Activated B cell treated with CpG ODN at 0.5 μM for 24 hours (primary cell): ENCODE measurements at regions not wholly inside any gene's neighbourhood (a gene's known extent, or its start where the extent isn't known, plus 50 kb on each side); places are given as distances from the start of the nearest gene placed in this dataset.

Experiments
- ATAC-seq: fragments of 200-7000 bp; cut with Tn5 transposase; one replicate; pipeline ENCODE4 v1.10.0; 2021; ENCODE audit warnings: low read depth, mild to moderate bottlenecking, moderate library complexity
- CTCF ChIA-PET: fragments of 350-600 bp; sonication (Branson Sonifier 250); formaldehyde crosslinking; loops from one replicate; lab custom pipeline; 2021; ENCODE audit warnings: antibody characterized with exemption; lab: Charles Lee
- POLR2A ChIA-PET: fragments of 350-600 bp; sonication (Branson Sonifier 250); formaldehyde crosslinking; loops from one replicate; lab custom pipeline; 2021; ENCODE audit warnings: antibody characterized with exemption; lab: Charles Lee
- DNase-seq: peaks from one replicate; pipeline ENCODE4 v3.0.0; 2022
- H3K27ac Mint-ChIP-seq: one replicate; pipeline ENCODE4 v1.8.0; 2020; ENCODE audit warnings: mixed read lengths
- H3K27me3 Mint-ChIP-seq: one replicate; pipeline ENCODE4 v1.8.0; 2021; ENCODE audit warnings: mixed read lengths
- H3K36me3 Mint-ChIP-seq: one replicate; pipeline ENCODE4 v1.8.0; 2021; ENCODE audit warnings: low read depth, mixed read lengths
- H3K4me1 Mint-ChIP-seq: one replicate; pipeline ENCODE4 v1.8.0; 2021; ENCODE audit warnings: mixed read lengths
- H3K4me3 Mint-ChIP-seq: one replicate; pipeline ENCODE4 v1.8.0; 2020; ENCODE audit warnings: mild to moderate bottlenecking, mixed read lengths
- H3K9me3 Mint-ChIP-seq: one replicate; pipeline ENCODE4 v1.8.0; 2020; ENCODE audit warnings: mixed read lengths
- intact Hi-C: fragments of 100-400 bp; cut with micrococcal nuclease; formaldehyde crosslinking; loops from one replicate; pipeline ENCODE4 v1.15.1; 2024
- TF ChIP-seq, protein P1 (sequence below): fragments of 200-600 bp; IDR thresholded peaks from one replicate; pipeline ENCODE4 v1.8.0; 2022; ENCODE audit warnings: antibody characterized with exemption, mild to moderate bottlenecking

- Mint-ChIP-seq H3K4me3 (no peak overlapping the region), H3K9me3 (no peaks in the 10 kb centered on the region), H3K4me1 (peaks cover 10% of the 10 kb centered on the region), H3K27me3 (peaks cover 3% of the 10 kb centered on the region), H3K27ac (no peak overlapping the region), H3K36me3 (no peaks in the 10 kb centered on the region)
- ATAC-seq, result no peak
- DNase-seq, result no peak
- POLR2A ChIA-PET, result no interaction called here
- TF ChIP-seq, protein P1, sequence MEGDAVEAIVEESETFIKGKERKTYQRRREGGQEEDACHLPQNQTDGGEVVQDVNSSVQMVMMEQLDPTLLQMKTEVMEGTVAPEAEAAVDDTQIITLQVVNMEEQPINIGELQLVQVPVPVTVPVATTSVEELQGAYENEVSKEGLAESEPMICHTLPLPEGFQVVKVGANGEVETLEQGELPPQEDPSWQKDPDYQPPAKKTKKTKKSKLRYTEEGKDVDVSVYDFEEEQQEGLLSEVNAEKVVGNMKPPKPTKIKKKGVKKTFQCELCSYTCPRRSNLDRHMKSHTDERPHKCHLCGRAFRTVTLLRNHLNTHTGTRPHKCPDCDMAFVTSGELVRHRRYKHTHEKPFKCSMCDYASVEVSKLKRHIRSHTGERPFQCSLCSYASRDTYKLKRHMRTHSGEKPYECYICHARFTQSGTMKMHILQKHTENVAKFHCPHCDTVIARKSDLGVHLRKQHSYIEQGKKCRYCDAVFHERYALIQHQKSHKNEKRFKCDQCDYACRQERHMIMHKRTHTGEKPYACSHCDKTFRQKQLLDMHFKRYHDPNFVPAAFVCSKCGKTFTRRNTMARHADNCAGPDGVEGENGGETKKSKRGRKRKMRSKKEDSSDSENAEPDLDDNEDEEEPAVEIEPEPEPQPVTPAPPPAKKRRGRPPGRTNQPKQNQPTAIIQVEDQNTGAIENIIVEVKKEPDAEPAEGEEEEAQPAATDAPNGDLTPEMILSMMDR, result no peak
- intact Hi-C loops, result no loop called here
- CTCF ChIA-PET, result no interaction called here
Observed at GRCh38 chr9:113775749-113776148, 100.4 kb upstream of the ZNF618 start.

DNA sequence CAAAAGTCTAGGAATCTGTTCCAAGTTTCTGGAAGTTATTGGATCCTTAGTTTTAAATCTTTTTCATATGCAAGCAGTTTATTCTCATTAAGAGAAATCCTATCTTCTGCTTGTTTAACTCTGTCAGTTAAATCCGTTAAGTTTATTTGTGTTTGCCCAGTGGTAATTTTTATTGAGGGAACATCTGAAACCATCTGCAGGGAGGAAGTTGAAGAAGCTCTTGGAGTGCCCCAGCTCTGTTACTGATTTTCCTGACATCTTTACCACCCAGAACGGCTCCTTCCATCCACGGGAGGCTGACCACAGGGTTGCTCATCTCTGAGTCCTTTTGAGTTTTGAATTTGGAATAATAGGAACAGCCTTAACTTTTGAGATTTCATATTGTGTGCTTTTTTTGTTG, 99.9 kb upstream of the ZNF618 start:
- Mint-ChIP-seq H3K27me3 (peaks cover 2% of the 10 kb centered on the region), H3K27ac (no peak overlapping the region), H3K4me3 (no peak overlapping the region), H3K9me3 (no peaks in the 10 kb centered on the region), H3K4me1 (peaks cover 10% of the 10 kb centered on the region), H3K36me3 (no peaks in the 10 kb centered on the region)
- DNase-seq (no peak), ATAC-seq (no peak)
- intact Hi-C loops, result no loop called here
- POLR2A ChIA-PET, result no interaction called here
- CTCF ChIA-PET, result no interaction called here
- TF ChIP-seq, protein P1, result no peak

DNA sequence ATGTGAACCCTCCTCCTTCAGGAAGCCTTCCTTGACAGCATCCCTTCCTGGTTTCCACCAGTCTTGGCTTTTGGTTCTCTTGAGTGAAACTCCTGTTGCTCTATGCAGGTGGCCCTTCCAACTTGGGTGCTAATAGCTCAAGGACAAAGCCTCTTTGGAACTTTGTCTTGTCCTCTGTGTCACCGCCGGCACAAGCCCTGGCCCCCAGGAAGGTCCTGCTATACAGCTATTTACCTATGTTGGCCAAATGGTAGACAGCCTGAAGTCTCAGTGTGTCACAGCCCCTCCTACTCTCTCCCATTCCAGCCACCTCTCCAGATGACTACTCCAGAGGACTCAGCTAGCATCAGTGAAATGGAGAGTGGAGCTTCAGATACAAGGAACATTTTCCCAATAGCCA, 94.7 kb upstream of the ZNF618 start:
- ATAC-seq (no peak), DNase-seq (no peak)
- Mint-ChIP-seq H3K36me3 (no peaks in the 10 kb centered on the region), H3K4me3 (no peak overlapping the region), H3K4me1 (no peaks in the 10 kb centered on the region), H3K27me3 (peaks cover 15% of the 10 kb centered on the region), H3K9me3 (no peaks in the 10 kb centered on the region), H3K27ac (no peak overlapping the region)
- TF ChIP-seq, protein P1, result no peak
- ChIA-PET CTCF (no interaction called here), POLR2A (no interaction called here)
- intact Hi-C loops, result no loop called here

DNA sequence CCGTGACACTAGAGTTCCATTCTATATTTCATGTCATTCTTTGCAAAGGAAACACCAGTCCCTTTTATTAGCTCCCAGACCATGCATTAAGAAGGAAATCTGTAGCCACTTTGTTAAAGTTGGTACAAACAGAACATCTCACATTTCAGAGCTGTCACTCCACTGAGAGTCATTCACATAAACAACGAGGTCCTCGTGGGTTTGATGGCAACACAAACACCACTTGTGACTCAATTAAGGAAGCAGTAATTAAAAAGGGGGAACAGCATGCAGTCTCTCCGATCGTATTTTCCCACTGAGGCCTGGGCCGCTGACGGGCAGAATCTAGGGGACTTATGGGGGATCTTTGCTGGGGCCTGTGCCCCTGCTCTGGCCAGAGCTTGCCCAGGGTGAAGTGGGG, 94.2 kb upstream of the ZNF618 start:
- no peaks in the 10 kb centered on the region for H3K36me3 Mint-ChIP-seq
- TF ChIP-seq, protein P1, result no peak
- DNase-seq (no peak), ATAC-seq (no peak)
- H3K4me1 Mint-ChIP-seq, result no peaks in the 10 kb centered on the region
- no peak overlapping the region for H3K27ac Mint-ChIP-seq
- peaks cover 15% of the 10 kb centered on the region for H3K27me3 Mint-ChIP-seq
- ChIA-PET CTCF (no interaction called here), POLR2A (no interaction called here)
- no peaks in the 10 kb centered on the region for H3K9me3 Mint-ChIP-seq
- intact Hi-C loops, result no loop called here
- no peak overlapping the region for H3K4me3 Mint-ChIP-seq

GRCh38 chr9:113783475-113783874, 92.6 kb upstream of the ZNF618 start:
- CTCF ChIA-PET, result no interaction called here
- H3K36me3 Mint-ChIP-seq, result no peaks in the 10 kb centered on the region
- TF ChIP-seq, protein P1, result no peak

More at GRCh38 chr9:113783475-113783874, 92.6 kb upstream of the ZNF618 start:
- intact Hi-C loops, result no loop called here
- POLR2A ChIA-PET, result no interaction called here
- Mint-ChIP-seq H3K9me3 (no peaks in the 10 kb centered on the region), H3K27me3 (peaks cover 18% of the 10 kb centered on the region), H3K4me1 (no peaks in the 10 kb centered on the region), H3K27ac (no peak overlapping the region), H3K4me3 (no peak overlapping the region)
- DNase-seq (no peak), ATAC-seq (no peak)
